ENCODE measurements at regions not wholly inside any gene's neighbourhood (a gene's known extent, or its start where the extent isn't known, plus 50 kb on each side); places are given as distances from the start of the nearest gene placed in this dataset.
"Not testable (repeated sequence)": the region's sequence is repeated elsewhere in the genome, so short reads cannot be mapped to it uniquely, and the experiment has no call there.

- TF ChIP-seq, protein P1, sequence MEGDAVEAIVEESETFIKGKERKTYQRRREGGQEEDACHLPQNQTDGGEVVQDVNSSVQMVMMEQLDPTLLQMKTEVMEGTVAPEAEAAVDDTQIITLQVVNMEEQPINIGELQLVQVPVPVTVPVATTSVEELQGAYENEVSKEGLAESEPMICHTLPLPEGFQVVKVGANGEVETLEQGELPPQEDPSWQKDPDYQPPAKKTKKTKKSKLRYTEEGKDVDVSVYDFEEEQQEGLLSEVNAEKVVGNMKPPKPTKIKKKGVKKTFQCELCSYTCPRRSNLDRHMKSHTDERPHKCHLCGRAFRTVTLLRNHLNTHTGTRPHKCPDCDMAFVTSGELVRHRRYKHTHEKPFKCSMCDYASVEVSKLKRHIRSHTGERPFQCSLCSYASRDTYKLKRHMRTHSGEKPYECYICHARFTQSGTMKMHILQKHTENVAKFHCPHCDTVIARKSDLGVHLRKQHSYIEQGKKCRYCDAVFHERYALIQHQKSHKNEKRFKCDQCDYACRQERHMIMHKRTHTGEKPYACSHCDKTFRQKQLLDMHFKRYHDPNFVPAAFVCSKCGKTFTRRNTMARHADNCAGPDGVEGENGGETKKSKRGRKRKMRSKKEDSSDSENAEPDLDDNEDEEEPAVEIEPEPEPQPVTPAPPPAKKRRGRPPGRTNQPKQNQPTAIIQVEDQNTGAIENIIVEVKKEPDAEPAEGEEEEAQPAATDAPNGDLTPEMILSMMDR (IDR thresholded peaks at IDR 0.05): no peak
- WGBS, 2 donors: 83 to 87% methylated on average over 1 of the region's 1 CpG
- H3K4me3 ChIP-seq: no peak overlapping the region
- no peaks in the 10 kb centered on the region for H3K4me1 ChIP-seq
- no peaks in the 10 kb centered on the region for H3K36me3 ChIP-seq
- intact Hi-C loops (cut with DNase I): no loop called here
- H3K27me3 ChIP-seq: no peaks in the 10 kb centered on the region
- no peak for DNase-seq
- H3K27ac ChIP-seq: no peak overlapping the region
- no peak for ATAC-seq
- no peaks in the 10 kb centered on the region for H3K9me3 ChIP-seq
These were observed 117.5 kb upstream of the VANGL1 start for GRCh38 chr1:115524236-115524635.

- H3K4me3 ChIP-seq: no peak overlapping the region
- ATAC-seq (no peak), DNase-seq (no peak)
- no peaks in the 10 kb centered on the region for H3K27me3 ChIP-seq
- no peaks in the 10 kb centered on the region for H3K4me1 ChIP-seq
- TF ChIP-seq, protein P1 (IDR thresholded peaks at IDR 0.05): no peak
- no peaks in the 10 kb centered on the region for H3K36me3 ChIP-seq
- no peak overlapping the region for H3K27ac ChIP-seq
- intact Hi-C loops (cut with DNase I): no loop called here
- no peaks in the 10 kb centered on the region for H3K9me3 ChIP-seq
These were observed 119.4 kb upstream of the VANGL1 start for GRCh38 chr1:115522386-115522785.

- TF ChIP-seq, protein P1 (IDR thresholded peaks at IDR 0.05): no peak
- no peak for DNase-seq
- no peak overlapping the region for H3K4me3 ChIP-seq
- H3K27me3 ChIP-seq: no peaks in the 10 kb centered on the region
- no peak overlapping the region for H3K27ac ChIP-seq
- H3K36me3 ChIP-seq: no peaks in the 10 kb centered on the region
- intact Hi-C loops (cut with DNase I): no loop called here
- 89 to 92% methylated on average over 4 of the region's 4 CpGs for WGBS, 2 donors
- ATAC-seq: no peak
- peaks cover 0 to 17% (median 0%) of the 10 kb centered on the region in 11 donors for H3K9me3 ChIP-seq
- no peaks in the 10 kb centered on the region for H3K4me1 ChIP-seq
These were observed 126.5 kb upstream of the VANGL1 start for GRCh38 chr1:115515270-115515669.

GRCh38 chr1:115510226-115510625, 131.5 kb upstream of the VANGL1 start:
- peaks cover 0 to 17% (median 0%) of the 10 kb centered on the region in 11 donors for H3K9me3 ChIP-seq
- H3K27ac ChIP-seq; intact Hi-C loops (cut with DNase I); DNase-seq; H3K4me3 ChIP-seq; H3K27me3 ChIP-seq; ATAC-seq; H3K36me3 ChIP-seq: not testable (repeated sequence)
- H3K4me1 ChIP-seq: peaks cover 0 to 13% (median 0%) of the 10 kb centered on the region in 9 donors
- 88 to 90% methylated on average over 4 of the region's 4 CpGs for WGBS, 2 donors

DNA sequence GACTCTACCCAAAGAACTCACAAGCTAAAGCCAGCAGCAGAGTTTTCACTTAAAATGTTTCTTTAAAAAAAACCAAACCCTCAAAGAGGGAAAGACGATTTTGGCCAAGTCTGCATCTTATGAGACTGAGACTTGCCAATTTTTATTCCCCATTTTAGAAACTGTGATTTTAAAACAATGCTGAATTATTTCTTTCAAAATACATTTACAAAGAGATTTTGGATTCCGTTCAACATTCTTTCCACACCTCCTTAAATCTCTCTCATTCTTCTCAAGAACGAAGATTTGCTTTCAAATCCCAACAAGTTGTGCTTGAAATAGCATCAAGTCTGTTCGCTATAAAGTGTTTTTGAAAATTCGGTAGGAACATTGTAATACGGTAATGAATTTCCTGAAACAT, 133.9 kb upstream of the VANGL1 start:
- H3K4me3 ChIP-seq: no peak overlapping the region
- H3K9me3 ChIP-seq: peaks cover 0 to 17% (median 0%) of the 10 kb centered on the region in 11 donors
- DNase-seq (no peak), ATAC-seq (peak in 1 of 8 donors; percentile 34)
- WGBS, 2 donors: 20 to 29% methylated on average over 6 of the region's 6 CpGs
- peaks cover 0 to 13% (median 0%) of the 10 kb centered on the region in 9 donors for H3K4me1 ChIP-seq
- intact Hi-C loops (cut with DNase I): loop anchor here in 3 of 10 donors (1.0 to 10.0 kb wide), 3 partner anchors 363 to 369 kb away; no protein-coding TSS in a partner anchor
- TF ChIP-seq, protein P1 (IDR thresholded peaks at IDR 0.05): no peak
- peaks cover 0 to 3% (median 0%) of the 10 kb centered on the region in 7 donors for H3K27me3 ChIP-seq
- H3K27ac ChIP-seq: no peak overlapping the region
- H3K36me3 ChIP-seq: no peaks in the 10 kb centered on the region
